B cell (primary cell): ENCODE measurements at regions not wholly inside any gene's neighbourhood (a gene's known extent, or its start where the extent isn't known, plus 50 kb on each side); places are given as distances from the start of the nearest gene placed in this dataset.

Source experiments
- ATAC-seq: fragments of 200-7000 bp; cut with Tn5 transposase; one replicate; pipeline ENCODE4 v1.10.0; 2021; ENCODE audit warnings: low read depth, mild to moderate bottlenecking, moderate number of reproducible peaks, moderate library complexity
- CTCF ChIA-PET: fragments of 350-600 bp; sonication (Branson Sonifier 250); formaldehyde crosslinking; loops from one replicate; lab custom pipeline; 2021; ENCODE audit warnings: antibody characterized with exemption, inconsistent platforms; lab: Charles Lee
- POLR2A ChIA-PET: fragments of 350-600 bp; sonication (Branson Sonifier 250); formaldehyde crosslinking; loops from one replicate; lab custom pipeline; 2021; ENCODE audit warnings: antibody characterized with exemption; lab: Charles Lee
- DNase-seq: peaks from one replicate; pipeline ENCODE4 v3.0.0; 2013
- H2AFZ ChIP-seq: 2 replicates; pipeline ENCODE4 v1.6.1; 2012; ENCODE audit warnings: mild to moderate bottlenecking, low read depth, low read length; ENCODE audit not compliant: insufficient read depth, poor library complexity, severe bottlenecking
- H3K27ac ChIP-seq, 2 donors: 1 replicate in 1 of 2; 2 replicates in 1 of 2; pipeline ENCODE4 v1.5.1; 2012 to 2013; ENCODE audit warnings: low read length in 2 of 2, mild to moderate bottlenecking in 2 of 2, moderate library complexity in 1 of 2
- H3K27me3 ChIP-seq, 4 experiments: fragments of 200-600 bp in 1 of 4; sonication (generic) in 1 of 4; replicated peaks in 1 of 4; 1 replicate in 2 of 4; 2 replicates in 2 of 4; pipeline versions ENCODE4 v1.6.1 to v1.7.0; 2013 to 2016; ENCODE audit warnings: low read length in 3 of 4, mild to moderate bottlenecking in 2 of 4, mixed read lengths in 1 of 4, moderate library complexity in 1 of 4; ENCODE audit not compliant: insufficient read depth in 4 of 4, control insufficient read depth in 3 of 4; ENCODE audit errors: control extremely low read depth in 1 of 4
- H3K36me3 ChIP-seq, 2 experiments: replicated peaks in 1 of 2; 1 replicate in 1 of 2; 2 replicates in 1 of 2; pipeline versions ENCODE4 v1.6.1 to v1.7.1; 2013; ENCODE audit warnings: low read length in 1 of 2; ENCODE audit not compliant: insufficient read depth in 2 of 2, control insufficient read depth in 1 of 2; ENCODE audit errors: control extremely low read depth in 1 of 2, extremely low read depth in 1 of 2
- H3K4me1 ChIP-seq, 2 donors: fragments of 200-600 bp in 1 of 2; sonication (generic) in 1 of 2; 1 replicate in 1 of 2; 2 replicates in 1 of 2; pipeline versions ENCODE4 v1.5.1 to v1.6.1; 2013 to 2017; ENCODE audit warnings: low read length in 2 of 2; ENCODE audit not compliant: control insufficient read depth in 2 of 2, insufficient read depth in 2 of 2
- H3K4me2 ChIP-seq: replicated peaks from 2 replicates; pipeline ENCODE3; 2012; ENCODE audit warnings: mild to moderate bottlenecking, low read depth, low read length; ENCODE audit not compliant: poor library complexity, severe bottlenecking
- H3K4me3 ChIP-seq, 5 experiments: fragments of 200-600 bp in 1 of 5; sonication (generic) in 1 of 5; 1 replicate in 3 of 5; 2 replicates in 2 of 5; pipeline versions ENCODE4 v1.5.1 to v1.7.0; 2011 to 2016; ENCODE audit warnings: low read length in 4 of 5, mild to moderate bottlenecking in 4 of 5, low read depth in 2 of 5, control low read depth in 1 of 5, moderate library complexity in 1 of 5; ENCODE audit not compliant: insufficient read depth in 1 of 5; ENCODE audit errors: control extremely low read depth in 1 of 5, extremely low read depth in 1 of 5
- H3K79me2 ChIP-seq: fragments of 200-600 bp; sonication (generic); one replicate; pipeline ENCODE4 v1.6.0; 2016; ENCODE audit warnings: low read length; ENCODE audit not compliant: control insufficient read depth, insufficient read depth
- H3K9ac ChIP-seq: fragments of 200-600 bp; sonication (generic); 2 replicates; pipeline ENCODE4 v1.6.1; 2017; ENCODE audit warnings: mild to moderate bottlenecking, low read length, moderate library complexity
- H3K9me3 ChIP-seq, 3 donors: one replicate each; pipeline versions ENCODE4 v1.6.1 to v1.7.1; 2013; ENCODE audit warnings: low read length in 2 of 3; ENCODE audit not compliant: control insufficient read depth in 2 of 3, insufficient read depth in 1 of 3; ENCODE audit errors: control extremely low read depth in 1 of 3
- H4K20me1 ChIP-seq: 2 replicates; pipeline ENCODE4 v1.6.0; 2012; ENCODE audit warnings: mild to moderate bottlenecking, low read length; ENCODE audit not compliant: insufficient read depth, control insufficient read depth, poor library complexity, severe bottlenecking
- H3K27ac Mint-ChIP-seq: one replicate; pipeline ENCODE4 v1.8.0; 2021; ENCODE audit warnings: mixed read lengths
- H3K27me3 Mint-ChIP-seq: one replicate; pipeline ENCODE4 v1.8.0; 2021; ENCODE audit warnings: mixed read lengths
- H3K4me1 Mint-ChIP-seq: one replicate; pipeline ENCODE4 v1.8.0; 2021; ENCODE audit warnings: mixed read lengths
- H3K4me3 Mint-ChIP-seq: one replicate; pipeline ENCODE4 v1.8.0; 2021; ENCODE audit warnings: mixed read lengths
- H3K9me3 Mint-ChIP-seq: one replicate; pipeline ENCODE4 v1.8.0; 2022; ENCODE audit warnings: mixed read lengths; ENCODE audit not compliant: insufficient read depth
- CTCF ChIP-seq: fragments of 200-600 bp; IDR thresholded peaks from one replicate; pipeline ENCODE4 v1.8.0; 2022; ENCODE audit warnings: antibody characterized with exemption, mild to moderate bottlenecking
- EZH2 ChIP-seq: IDR thresholded peaks from 2 replicates; pipeline ENCODE4 v1.6.1; 2012; ENCODE audit warnings: borderline replicate concordance, low read depth, mild to moderate bottlenecking, moderate library complexity, low read length; ENCODE audit not compliant: insufficient read depth, poor library complexity, severe bottlenecking
- WGBS: methylation state at CpG from one replicate; pipeline ENCODE4 v1.1.5; 2013; ENCODE audit warnings: missing lambda C conversion rate; ENCODE audit not compliant: insufficient coverage; 5-methylcytosine and 5-hydroxymethylcytosine counted together
- intact Hi-C: fragments of 100-400 bp; cut with micrococcal nuclease; formaldehyde crosslinking; loops from one replicate; pipeline ENCODE4 v1.10.0; 2022

- ATAC-seq = no peak
Observed at GRCh38 chr5:74161170-74161569, 479.4 kb downstream of the ENC1 start.

GRCh38 chr5:74156728-74157383 lies 483.7 kb downstream of the ENC1 start:
- POLR2A ChIA-PET = no interaction called here

More at GRCh38 chr5:74161170-74161569, 479.4 kb downstream of the ENC1 start:
- no peak overlapping the region for H2AFZ ChIP-seq
- no peak for DNase-seq
- no peak overlapping the region for H3K4me3 ChIP-seq
- Mint-ChIP-seq H3K4me1 (no peaks in the 10 kb centered on the region), H3K27ac (no peak overlapping the region), H3K9me3 (no peaks in the 10 kb centered on the region), H3K27me3 (peaks cover 8% of the 10 kb centered on the region), H3K4me3 (no peak overlapping the region)
- H3K4me1 ChIP-seq = no peaks in the 10 kb centered on the region
- H3K36me3 ChIP-seq = no peaks in the 10 kb centered on the region
- no peaks in the 10 kb centered on the region for H3K27me3 ChIP-seq
- no peaks in the 10 kb centered on the region for H3K79me2 ChIP-seq
- TF ChIP-seq CTCF = no peak
- no peak for TF ChIP-seq EZH2
- no peaks in the 10 kb centered on the region for H3K9me3 ChIP-seq
- no peaks in the 10 kb centered on the region for H4K20me1 ChIP-seq
- intact Hi-C loops = no loop called here
- ChIA-PET POLR2A (no interaction called here), CTCF (no interaction called here)
- no peak overlapping the region for H3K9ac ChIP-seq
- no peak overlapping the region for H3K27ac ChIP-seq
- no peak overlapping the region for H3K4me2 ChIP-seq
- no CpG with 5 or more reads among the region's 1 CpG for WGBS

More at GRCh38 chr5:74156728-74157383, 483.7 kb downstream of the ENC1 start:
- H3K9me3 ChIP-seq = no peaks in the 10 kb centered on the region
- no peaks in the 10 kb centered on the region for H3K27me3 ChIP-seq
- CTCF ChIA-PET = no interaction called here
- ATAC-seq = no peak
- no peak overlapping the region for H2AFZ ChIP-seq
- H3K4me3 ChIP-seq = no peak overlapping the region
- no peak overlapping the region for H3K4me2 ChIP-seq
- no peak overlapping the region for H3K9ac ChIP-seq
- intact Hi-C loops = no loop called here
- Mint-ChIP-seq H3K9me3 (no peaks in the 10 kb centered on the region), H3K4me3 (no peak overlapping the region), H3K27me3 (peaks cover 12% of the 10 kb centered on the region), H3K27ac (no peak overlapping the region), H3K4me1 (no peaks in the 10 kb centered on the region)
- TF ChIP-seq EZH2 = no peak
- TF ChIP-seq CTCF = no peak
- H3K4me1 ChIP-seq = no peaks in the 10 kb centered on the region
- H3K79me2 ChIP-seq = no peaks in the 10 kb centered on the region
- no peak for DNase-seq
- H3K36me3 ChIP-seq = no peaks in the 10 kb centered on the region
- no peak overlapping the region for H3K27ac ChIP-seq
- H4K20me1 ChIP-seq = no peaks in the 10 kb centered on the region
- 90% methylated on average over 2 of the region's 3 CpGs for WGBS
